ENCODE measurements at regions not wholly inside any gene's neighbourhood (a gene's known extent, or its start where the extent isn't known, plus 50 kb on each side); places are given as distances from the start of the nearest gene placed in this dataset.

GRCh38 chr1:238107322-238107721 is 216.6 kb upstream of the ZP4 start:
- Histone ChIP-seq H3K36me3 (no peaks in the 10 kb centered on the region), H3K27ac (no peak overlapping the region), H3K4me1 (no peaks in the 10 kb centered on the region), H3K4me3 (no peak overlapping the region), H3K27me3 (no peaks in the 10 kb centered on the region), H3K9me3 (peaks cover 0 to 8% of the 10 kb centered on the region in 2 donors)
- ATAC-seq (no peak), DNase-seq (no peak)
- intact Hi-C loops (cut with DNase I): no loop called here
- TF ChIP-seq, protein P1, sequence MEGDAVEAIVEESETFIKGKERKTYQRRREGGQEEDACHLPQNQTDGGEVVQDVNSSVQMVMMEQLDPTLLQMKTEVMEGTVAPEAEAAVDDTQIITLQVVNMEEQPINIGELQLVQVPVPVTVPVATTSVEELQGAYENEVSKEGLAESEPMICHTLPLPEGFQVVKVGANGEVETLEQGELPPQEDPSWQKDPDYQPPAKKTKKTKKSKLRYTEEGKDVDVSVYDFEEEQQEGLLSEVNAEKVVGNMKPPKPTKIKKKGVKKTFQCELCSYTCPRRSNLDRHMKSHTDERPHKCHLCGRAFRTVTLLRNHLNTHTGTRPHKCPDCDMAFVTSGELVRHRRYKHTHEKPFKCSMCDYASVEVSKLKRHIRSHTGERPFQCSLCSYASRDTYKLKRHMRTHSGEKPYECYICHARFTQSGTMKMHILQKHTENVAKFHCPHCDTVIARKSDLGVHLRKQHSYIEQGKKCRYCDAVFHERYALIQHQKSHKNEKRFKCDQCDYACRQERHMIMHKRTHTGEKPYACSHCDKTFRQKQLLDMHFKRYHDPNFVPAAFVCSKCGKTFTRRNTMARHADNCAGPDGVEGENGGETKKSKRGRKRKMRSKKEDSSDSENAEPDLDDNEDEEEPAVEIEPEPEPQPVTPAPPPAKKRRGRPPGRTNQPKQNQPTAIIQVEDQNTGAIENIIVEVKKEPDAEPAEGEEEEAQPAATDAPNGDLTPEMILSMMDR (IDR thresholded peaks at IDR 0.05): no peak

DNA sequence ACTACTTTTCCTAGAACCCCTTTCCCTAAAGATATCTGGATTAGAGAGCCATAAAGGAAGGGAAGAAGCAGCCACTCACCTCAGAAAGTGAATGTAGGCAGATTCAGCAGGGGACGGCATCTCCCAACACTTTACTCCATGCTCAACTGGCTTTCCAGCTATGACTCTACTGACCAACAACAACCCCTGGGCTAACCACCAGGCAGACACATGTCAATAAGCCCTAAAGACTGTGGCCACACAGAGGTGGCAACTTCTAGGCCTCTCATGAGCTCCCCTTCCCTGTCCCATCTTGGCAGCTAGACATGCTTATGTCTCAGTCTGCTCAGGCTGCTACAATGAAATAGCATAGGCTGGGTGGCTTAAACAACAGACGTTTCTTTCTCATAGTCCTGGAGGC is 214.0 kb upstream of the ZP4 start:
- ATAC-seq: no peak
- Histone ChIP-seq H3K27me3 (no peaks in the 10 kb centered on the region), H3K36me3 (no peaks in the 10 kb centered on the region), H3K9me3 (peaks cover 0 to 10% of the 10 kb centered on the region in 2 donors), H3K4me3 (no peak overlapping the region), H3K4me1 (no peaks in the 10 kb centered on the region), H3K27ac (no peak overlapping the region)
- intact Hi-C loops (cut with DNase I): no loop called here
- DNase-seq: no peak
- TF ChIP-seq, protein P1 (IDR thresholded peaks at IDR 0.05): no peak

GRCh38 chr1:238101923-238102322 is 211.2 kb upstream of the ZP4 start:
- H3K27ac ChIP-seq: no peak overlapping the region
- TF ChIP-seq, protein P1 (IDR thresholded peaks at IDR 0.05): no peak

GRCh38 chr1:238099871-238100270 is 209.1 kb upstream of the ZP4 start:
- intact Hi-C loops (cut with DNase I): no loop called here
- no peak overlapping the region for H3K4me3 ChIP-seq
- TF ChIP-seq, protein P1 (IDR thresholded peaks at IDR 0.05): no peak
- no peaks in the 10 kb centered on the region for H3K4me1 ChIP-seq
- H3K27me3 ChIP-seq: no peaks in the 10 kb centered on the region
- H3K27ac ChIP-seq: no peak overlapping the region
- DNase-seq (no peak), ATAC-seq (no peak)
- H3K9me3 ChIP-seq: peaks cover 0 to 16% of the 10 kb centered on the region in 2 donors
- no peaks in the 10 kb centered on the region for H3K36me3 ChIP-seq

More at GRCh38 chr1:238101923-238102322, 211.2 kb upstream of the ZP4 start:
- no peak overlapping the region for H3K4me3 ChIP-seq
- DNase-seq: no peak
- H3K4me1 ChIP-seq: no peaks in the 10 kb centered on the region
- H3K27me3 ChIP-seq: no peaks in the 10 kb centered on the region
- no peaks in the 10 kb centered on the region for H3K36me3 ChIP-seq
- H3K9me3 ChIP-seq: peaks cover 0 to 16% of the 10 kb centered on the region in 2 donors
- intact Hi-C loops (cut with DNase I): no loop called here
- ATAC-seq: no peak

DNA sequence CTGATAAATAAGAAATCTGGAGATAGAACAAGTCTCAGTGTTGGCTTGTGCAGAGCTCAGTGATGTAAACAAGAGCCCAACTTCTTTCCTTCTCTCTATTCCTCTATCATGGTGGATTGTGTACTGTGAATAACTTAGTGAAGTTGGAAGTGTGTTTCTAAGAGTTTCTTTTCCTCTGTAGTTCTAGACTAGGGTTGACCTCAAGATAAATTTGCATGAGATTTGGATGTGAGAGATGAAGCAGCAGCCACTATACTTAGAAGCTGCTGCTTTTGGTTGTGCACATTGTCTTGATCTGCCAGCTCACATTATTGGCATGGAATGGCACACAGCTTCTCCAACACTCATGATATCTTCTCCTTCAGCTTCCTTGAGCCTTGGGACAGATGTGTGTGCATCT is 198.9 kb upstream of the ZP4 start:
- no peak overlapping the region for H3K27ac ChIP-seq
- no peaks in the 10 kb centered on the region for H3K4me1 ChIP-seq
- ATAC-seq (no peak), DNase-seq (no peak)
- TF ChIP-seq, protein P1 (IDR thresholded peaks at IDR 0.05): no peak
- no peaks in the 10 kb centered on the region for H3K9me3 ChIP-seq
- intact Hi-C loops (cut with DNase I): no loop called here
- no peaks in the 10 kb centered on the region for H3K36me3 ChIP-seq
- H3K4me3 ChIP-seq: no peak overlapping the region
- H3K27me3 ChIP-seq: no peaks in the 10 kb centered on the region
